ENCODE measurements at regions not wholly inside any gene's neighbourhood (a gene's known extent, or its start where the extent isn't known, plus 50 kb on each side); places are given as distances from the start of the nearest gene placed in this dataset.
"Not testable (repeated sequence)": the region's sequence is repeated elsewhere in the genome, so short reads cannot be mapped to it uniquely, and the experiment has no call there.

GRCh38 chr2:190150413-190150812, 87.9 kb upstream of the MSTN start:
- DNase-seq = no peak

- DNase-seq = no peak
These were observed 87.4 kb upstream of the MSTN start for GRCh38 chr2:190149908-190150307.

GRCh38 chr2:190149200-190149599, 86.7 kb upstream of the MSTN start:
- no peak for DNase-seq

GRCh38 chr2:190146109-190146508, 83.6 kb upstream of the MSTN start:
- not testable (repeated sequence) for DNase-seq

GRCh38 chr2:190140474-190140873, 77.9 kb upstream of the MSTN start:
- not testable (repeated sequence) for DNase-seq

- no peak for DNase-seq
These were observed 76.8 kb upstream of the MSTN start for GRCh38 chr2:190139371-190139770.

- no peak for DNase-seq
These were observed 75.5 kb upstream of the MSTN start for GRCh38 chr2:190138032-190138431.

- DNase-seq = no peak
These were observed 75.0 kb upstream of the MSTN start for GRCh38 chr2:190137561-190137960.

GRCh38 chr2:190136825-190137224, 74.3 kb upstream of the MSTN start:
- no peak for DNase-seq

GRCh38 chr2:190136259-190136658, 73.7 kb upstream of the MSTN start:
- DNase-seq = no peak

GRCh38 chr2:190129421-190130199, 67.1 kb upstream of the MSTN start:
- DNase-seq = no peak

GRCh38 chr2:190127651-190128050, 65.1 kb upstream of the MSTN start:
- DNase-seq = no peak

- no peak for DNase-seq
These were observed 64.3 kb upstream of the MSTN start for GRCh38 chr2:190126798-190127197.

- no peak for DNase-seq
These were observed 61.4 kb upstream of the MSTN start for GRCh38 chr2:190123956-190124355.

GRCh38 chr2:190121971-190122370, 59.4 kb upstream of the MSTN start:
- no peak for DNase-seq

GRCh38 chr2:190121305-190121704, 58.8 kb upstream of the MSTN start:
- no peak for DNase-seq

- DNase-seq = no peak
These were observed 57.5 kb upstream of the MSTN start for GRCh38 chr2:190119923-190120590.

- DNase-seq = peak; percentile 41
These were observed 56.7 kb upstream of the MSTN start for GRCh38 chr2:190119257-190119656.

GRCh38 chr2:190117305-190117704, 54.8 kb upstream of the MSTN start:
- no peak for DNase-seq

- DNase-seq = no peak
These were observed 50.5 kb upstream of the MSTN start for GRCh38 chr2:190113000-190113399.

Data from activated CD8-positive, alpha-beta memory T cell treated with anti-CD3 and anti-CD28 coated beads, Interleukin-2, amount 50 U/mL, for 4 hours (primary cell).